ENCODE measurements at regions not wholly inside any gene's neighbourhood (a gene's known extent, or its start where the extent isn't known, plus 50 kb on each side); places are given as distances from the start of the nearest gene placed in this dataset.

GRCh38 chr12:42933461-42934081 lies 344.0 kb upstream of the PRICKLE1 start:
- ChIA-PET CTCF (no interaction called here), POLR2A (ENCODE audit: low non-redundant PET) (no interaction called here)
- DNase-seq (ENCODE audit: low spot score) = no peak
- no peak for TF ChIP-seq CTCF (conservative IDR thresholded peaks at IDR 0.05; ENCODE audit: low read depth)
- H3K27ac ChIP-seq = no peak overlapping the region

GRCh38 chr12:42932936-42933335 lies 343.4 kb upstream of the PRICKLE1 start:
- no peak for TF ChIP-seq CTCF (conservative IDR thresholded peaks at IDR 0.05; ENCODE audit: low read depth)
- H3K27ac ChIP-seq = no peak overlapping the region
- ChIA-PET CTCF (no interaction called here), POLR2A (ENCODE audit: low non-redundant PET) (no interaction called here)
- DNase-seq (ENCODE audit: low spot score) = no peak

GRCh38 chr12:42926232-42926631 lies 336.7 kb upstream of the PRICKLE1 start:
- ChIA-PET CTCF (no interaction called here), POLR2A (ENCODE audit: low non-redundant PET) (interaction anchor here (0.6 kb wide), 1 partner anchor 8 kb away, joined by 3 read pairs; no protein-coding TSS in a partner anchor)
- H3K27ac ChIP-seq = no peak overlapping the region
- DNase-seq (ENCODE audit: low spot score) = no peak
- TF ChIP-seq CTCF (conservative IDR thresholded peaks at IDR 0.05; ENCODE audit: low read depth) = no peak

- TF ChIP-seq CTCF (conservative IDR thresholded peaks at IDR 0.05; ENCODE audit: low read depth) = no peak
Observed at GRCh38 chr12:42924482-42924881, 334.9 kb upstream of the PRICKLE1 start.

GRCh38 chr12:42923583-42923982 lies 334.0 kb upstream of the PRICKLE1 start:
- POLR2A ChIA-PET (ENCODE audit: low non-redundant PET) = no interaction called here
- CTCF ChIA-PET = no interaction called here
- DNase-seq (ENCODE audit: low spot score) = no peak
- no peak for TF ChIP-seq CTCF (conservative IDR thresholded peaks at IDR 0.05; ENCODE audit: low read depth)
- no peak overlapping the region for H3K27ac ChIP-seq

More at GRCh38 chr12:42924482-42924881, 334.9 kb upstream of the PRICKLE1 start:
- H3K27ac ChIP-seq = no peak overlapping the region
- POLR2A ChIA-PET (ENCODE audit: low non-redundant PET) = no interaction called here
- CTCF ChIA-PET = no interaction called here
- no peak for DNase-seq (ENCODE audit: low spot score)

GRCh38 chr12:42923156-42923555 lies 333.6 kb upstream of the PRICKLE1 start:
- ChIA-PET CTCF (no interaction called here), POLR2A (ENCODE audit: low non-redundant PET) (no interaction called here)
- TF ChIP-seq CTCF (conservative IDR thresholded peaks at IDR 0.05; ENCODE audit: low read depth) = no peak
- no peak for DNase-seq (ENCODE audit: low spot score)
- no peak overlapping the region for H3K27ac ChIP-seq

GRCh38 chr12:42922505-42922850 lies 332.9 kb upstream of the PRICKLE1 start:
- H3K27ac ChIP-seq = no peak overlapping the region
- ChIA-PET POLR2A (ENCODE audit: low non-redundant PET) (no interaction called here), CTCF (no interaction called here)
- no peak for TF ChIP-seq CTCF (conservative IDR thresholded peaks at IDR 0.05; ENCODE audit: low read depth)
- no peak for DNase-seq (ENCODE audit: low spot score)
